ENCODE measurements at regions not wholly inside any gene's neighbourhood (a gene's known extent, or its start where the extent isn't known, plus 50 kb on each side); places are given as distances from the start of the nearest gene placed in this dataset.

DNA sequence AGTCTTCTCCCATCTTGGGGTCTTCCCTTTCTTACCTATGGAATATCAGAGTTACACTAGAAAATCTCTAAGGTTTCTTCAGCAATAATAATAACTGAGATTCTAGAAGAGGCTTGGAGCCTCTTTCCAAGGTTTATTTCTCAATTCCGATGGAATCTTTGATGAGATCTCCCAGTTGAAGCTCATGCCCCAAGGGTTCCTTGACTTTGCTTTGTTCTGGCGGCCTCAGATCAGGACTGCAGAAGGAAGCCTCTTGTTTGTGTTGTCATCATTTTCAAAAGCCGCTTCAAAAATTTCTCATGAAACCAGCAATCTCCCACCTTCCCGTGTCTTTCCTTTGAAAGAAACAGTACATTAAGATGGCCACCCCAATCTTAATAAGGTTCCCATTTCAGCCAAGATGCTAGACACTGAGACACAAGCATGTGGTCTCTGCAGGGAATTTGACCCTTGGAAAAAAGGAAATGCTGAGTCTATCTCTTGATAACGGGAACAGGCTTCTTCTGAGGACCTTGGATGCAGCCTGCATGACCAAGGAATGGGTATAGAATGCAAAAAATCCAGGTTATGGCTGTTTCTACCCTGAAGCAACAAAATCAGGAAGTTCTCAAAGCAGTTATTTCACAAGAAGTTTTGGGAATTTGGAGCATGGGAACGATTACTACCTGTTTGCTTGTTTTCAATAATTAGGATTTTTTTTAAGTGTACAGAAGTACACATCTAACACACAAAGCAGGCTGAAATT, 141.6 kb downstream of the CD24 start:
- TF ChIP-seq CTCF (IDR thresholded peaks at IDR 0.05): no peak
- TF ChIP-seq POLR2A (IDR thresholded peaks at IDR 0.05): no peak

All from testis (tissue), 2 donors.